GM19099 (cell line): ENCODE measurements at regions not wholly inside any gene's neighbourhood (a gene's known extent, or its start where the extent isn't known, plus 50 kb on each side); places are given as distances from the start of the nearest gene placed in this dataset.

Source experiments
- POLR2A ChIP-seq: IDR thresholded peaks from 3 replicates; pipeline ENCODE4 v1.6.1; 2011; ENCODE audit warnings: low read depth; ENCODE audit not compliant: insufficient read length; ENCODE audit errors: extremely low read depth

- no peak for TF ChIP-seq POLR2A
These were observed 109.3 kb upstream of the SOX9 start for GRCh38 chr17:72011561-72011960.

GRCh38 chr17:72021417-72022041 is 99.3 kb upstream of the SOX9 start:
- TF ChIP-seq POLR2A: no peak

GRCh38 chr17:72022328-72023275 is 98.2 kb upstream of the SOX9 start:
- TF ChIP-seq POLR2A: no peak

- no peak for TF ChIP-seq POLR2A
These were observed 96.4 kb upstream of the SOX9 start for GRCh38 chr17:72024457-72024856.

GRCh38 chr17:72025113-72025512 is 95.7 kb upstream of the SOX9 start:
- TF ChIP-seq POLR2A: no peak

- TF ChIP-seq POLR2A: peak; percentile 53
These were observed 90.5 kb upstream of the SOX9 start for GRCh38 chr17:72030067-72030899.

GRCh38 chr17:72031219-72031884 is 89.5 kb upstream of the SOX9 start:
- no peak for TF ChIP-seq POLR2A

- TF ChIP-seq POLR2A: no peak
These were observed 87.5 kb upstream of the SOX9 start for GRCh38 chr17:72033334-72033733.

GRCh38 chr17:72034000-72034399 is 86.8 kb upstream of the SOX9 start:
- no peak for TF ChIP-seq POLR2A

GRCh38 chr17:72038427-72038826 is 82.4 kb upstream of the SOX9 start:
- no peak for TF ChIP-seq POLR2A

GRCh38 chr17:72039490-72039889 is 81.3 kb upstream of the SOX9 start:
- TF ChIP-seq POLR2A: no peak

- no peak for TF ChIP-seq POLR2A
These were observed 74.6 kb upstream of the SOX9 start for GRCh38 chr17:72046178-72046577.

GRCh38 chr17:72046643-72047612 is 73.9 kb upstream of the SOX9 start:
- no peak for TF ChIP-seq POLR2A

- TF ChIP-seq POLR2A: no peak
These were observed 70.9 kb upstream of the SOX9 start for GRCh38 chr17:72049914-72050313.
